ENCODE measurements at regions not wholly inside any gene's neighbourhood (a gene's known extent, or its start where the extent isn't known, plus 50 kb on each side); places are given as distances from the start of the nearest gene placed in this dataset.
"Not testable (repeated sequence)": the region's sequence is repeated elsewhere in the genome, so short reads cannot be mapped to it uniquely, and the experiment has no call there.

DNA sequence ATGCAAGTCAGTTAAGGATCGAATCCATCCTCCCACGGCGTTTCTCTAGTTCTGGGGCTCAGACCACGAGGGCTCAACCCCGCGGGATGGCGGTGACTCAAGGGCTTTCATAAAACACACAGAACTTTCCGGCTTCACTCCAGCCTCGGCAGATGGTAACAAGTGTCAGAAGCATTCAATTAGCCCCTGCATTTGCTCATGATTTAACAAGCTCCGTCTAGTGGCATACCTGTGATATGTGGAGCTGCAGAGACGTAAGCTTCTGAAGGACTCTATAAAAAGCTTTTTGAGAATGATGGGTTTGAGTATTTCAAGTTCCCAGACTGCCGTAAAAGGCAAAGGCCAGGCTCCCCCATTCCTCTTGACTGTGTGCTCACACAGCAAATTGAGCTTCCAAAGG, 91.3 kb upstream of the SEC14L1 start:
- H3K27me3 ChIP-seq (replicated peaks in 1 of 7), result peaks cover 0 to 47% (median 4%) of the 10 kb centered on the region in 7 donors
- no peak for DNase-seq
- H3K4me1 ChIP-seq, result no peaks in the 10 kb centered on the region
- WGBS, 5 donors, result 72 to 81% (median 73%) methylated on average over 12 of the region's 12 CpGs
- H3K27ac ChIP-seq, result no peak overlapping the region
- TF ChIP-seq, protein P1, sequence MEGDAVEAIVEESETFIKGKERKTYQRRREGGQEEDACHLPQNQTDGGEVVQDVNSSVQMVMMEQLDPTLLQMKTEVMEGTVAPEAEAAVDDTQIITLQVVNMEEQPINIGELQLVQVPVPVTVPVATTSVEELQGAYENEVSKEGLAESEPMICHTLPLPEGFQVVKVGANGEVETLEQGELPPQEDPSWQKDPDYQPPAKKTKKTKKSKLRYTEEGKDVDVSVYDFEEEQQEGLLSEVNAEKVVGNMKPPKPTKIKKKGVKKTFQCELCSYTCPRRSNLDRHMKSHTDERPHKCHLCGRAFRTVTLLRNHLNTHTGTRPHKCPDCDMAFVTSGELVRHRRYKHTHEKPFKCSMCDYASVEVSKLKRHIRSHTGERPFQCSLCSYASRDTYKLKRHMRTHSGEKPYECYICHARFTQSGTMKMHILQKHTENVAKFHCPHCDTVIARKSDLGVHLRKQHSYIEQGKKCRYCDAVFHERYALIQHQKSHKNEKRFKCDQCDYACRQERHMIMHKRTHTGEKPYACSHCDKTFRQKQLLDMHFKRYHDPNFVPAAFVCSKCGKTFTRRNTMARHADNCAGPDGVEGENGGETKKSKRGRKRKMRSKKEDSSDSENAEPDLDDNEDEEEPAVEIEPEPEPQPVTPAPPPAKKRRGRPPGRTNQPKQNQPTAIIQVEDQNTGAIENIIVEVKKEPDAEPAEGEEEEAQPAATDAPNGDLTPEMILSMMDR (IDR thresholded peaks at IDR 0.05 in 8 of 11, conservative IDR thresholded peaks at IDR 0.05 in 3 of 11), result no peak
- TF ChIP-seq POLR2AphosphoS5 (IDR thresholded peaks at IDR 0.05) (no peak), POLR2A (IDR thresholded peaks at IDR 0.05) (no peak)
- intact Hi-C loops (cut with DNase I; ENCODE audit: low total_unique reads), result no loop called here
- no peak overlapping the region for H3K4me3 ChIP-seq
- H3K36me3 ChIP-seq, result no peaks in the 10 kb centered on the region
- no peaks in the 10 kb centered on the region for H3K9me3 ChIP-seq

- DNase-seq, H3K27ac ChIP-seq, H3K36me3 ChIP-seq, H3K9me3 ChIP-seq, H3K4me1 ChIP-seq, H3K4me3 ChIP-seq: not testable (repeated sequence)
- WGBS, 5 donors, result 86 to 90% (median 87%) methylated on average over 14 of the region's 14 CpGs
- intact Hi-C loops (cut with DNase I; ENCODE audit: low total_unique reads), result loop anchor here (5.0 kb wide), 1 partner anchor 184 kb away; the partner anchor contains the start of gene MGAT5B
- peaks cover 0 to 62% (median 9%) of the 10 kb centered on the region in 7 donors for H3K27me3 ChIP-seq (replicated peaks in 1 of 7)
These were observed 89.9 kb upstream of the SEC14L1 start for GRCh38 chr17:77050901-77051300.

DNA sequence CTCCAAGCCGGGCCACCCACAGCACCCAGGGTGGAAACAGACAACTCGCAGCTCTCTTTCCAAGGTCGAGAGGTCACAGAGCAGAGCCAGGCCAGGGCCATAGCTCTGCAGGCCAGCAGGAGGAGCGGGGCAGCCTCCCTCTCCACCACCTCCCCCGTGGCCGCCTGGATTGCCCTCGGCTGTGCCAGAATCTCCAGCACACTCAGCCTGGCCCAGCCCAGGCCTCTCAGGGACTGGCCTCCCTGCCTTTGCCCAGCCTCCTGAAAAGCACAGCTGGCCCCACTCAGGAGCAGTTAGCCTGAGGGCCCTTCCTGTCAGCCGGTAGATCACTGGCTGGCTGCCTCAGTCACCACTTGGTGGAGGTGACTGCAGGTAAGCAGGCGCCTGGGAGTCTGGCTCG, 85.8 kb upstream of the SEC14L1 start:
- peaks cover 0 to 6% (median 0%) of the 10 kb centered on the region in 6 donors for H3K4me1 ChIP-seq
- no peaks in the 10 kb centered on the region for H3K36me3 ChIP-seq
- no peak for DNase-seq
- no peak overlapping the region for H3K4me3 ChIP-seq
- intact Hi-C loops (cut with DNase I; ENCODE audit: low total_unique reads), result loop anchor here (5.0 kb wide), 1 partner anchor 188 kb away; the partner anchor contains the start of gene MGAT5B
- 49 to 75% (median 69%) methylated on average over 5 to 10 of the region's 10 CpGs for WGBS, 5 donors
- H3K27ac ChIP-seq, result no peak overlapping the region
- no peaks in the 10 kb centered on the region for H3K9me3 ChIP-seq
- TF ChIP-seq POLR2A (IDR thresholded peaks at IDR 0.05) (no peak), POLR2AphosphoS5 (IDR thresholded peaks at IDR 0.05) (no peak)
- TF ChIP-seq, protein P1 (IDR thresholded peaks at IDR 0.05 in 8 of 11, conservative IDR thresholded peaks at IDR 0.05 in 3 of 11), result no peak
- H3K27me3 ChIP-seq (replicated peaks in 1 of 7), result peaks cover 0 to 97% (median 10%) of the 10 kb centered on the region in 7 donors

DNA sequence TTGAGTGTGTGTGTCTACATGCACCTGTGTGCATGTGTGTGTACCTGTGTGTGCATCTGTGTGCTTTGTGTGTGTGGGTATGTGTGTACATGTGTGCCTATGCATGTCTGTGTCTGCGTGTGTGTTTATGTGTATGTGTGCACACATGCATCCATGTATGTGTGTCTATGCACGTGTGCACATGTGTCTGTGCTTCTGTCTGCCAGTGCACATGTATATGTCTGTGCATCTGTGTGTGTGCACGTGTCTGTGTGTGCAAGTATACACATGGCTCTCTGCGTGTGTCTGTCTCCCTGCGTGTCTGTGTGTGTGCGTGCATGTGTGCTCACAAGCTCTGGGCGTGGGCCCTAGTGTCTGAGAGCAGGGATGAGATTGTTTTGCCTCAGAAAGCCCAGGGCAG, 85.3 kb upstream of the SEC14L1 start:
- intact Hi-C loops (cut with DNase I; ENCODE audit: low total_unique reads), result no loop called here
- Histone ChIP-seq H3K27ac (no peak overlapping the region), H3K4me3 (no peak overlapping the region), H3K27me3 (replicated peaks in 1 of 7) (peaks cover 0 to 97% (median 10%) of the 10 kb centered on the region in 7 donors), H3K36me3 (no peaks in the 10 kb centered on the region), H3K4me1 (peaks cover 0 to 6% (median 0%) of the 10 kb centered on the region in 6 donors), H3K9me3 (no peaks in the 10 kb centered on the region)
- WGBS, 5 donors, result 83 to 95% (median 89%) methylated on average over 7 of the region's 7 CpGs
- TF ChIP-seq POLR2AphosphoS5 (IDR thresholded peaks at IDR 0.05) (no peak), POLR2A (IDR thresholded peaks at IDR 0.05) (no peak)
- TF ChIP-seq, protein P1 (IDR thresholded peaks at IDR 0.05 in 8 of 11, conservative IDR thresholded peaks at IDR 0.05 in 3 of 11), result no peak
- no peak for DNase-seq

GRCh38 chr17:77058016-77058415, 82.8 kb upstream of the SEC14L1 start:
- 58 to 71% (median 61%) methylated on average over 5 of the region's 5 CpGs for WGBS, 5 donors
- H3K27me3 ChIP-seq (replicated peaks in 1 of 7), result peaks cover 0 to 82% (median 9%) of the 10 kb centered on the region in 7 donors
- no peak overlapping the region for H3K27ac ChIP-seq
- H3K9me3 ChIP-seq, result no peaks in the 10 kb centered on the region
- H3K4me1 ChIP-seq, result peaks cover 0 to 6% (median 0%) of the 10 kb centered on the region in 6 donors
- TF ChIP-seq, protein P1 (IDR thresholded peaks at IDR 0.05 in 8 of 11, conservative IDR thresholded peaks at IDR 0.05 in 3 of 11), result no peak
- TF ChIP-seq POLR2AphosphoS5 (IDR thresholded peaks at IDR 0.05) (no peak), POLR2A (IDR thresholded peaks at IDR 0.05) (no peak)
- intact Hi-C loops (cut with DNase I; ENCODE audit: low total_unique reads), result no loop called here
- no peak overlapping the region for H3K4me3 ChIP-seq
- no peak for DNase-seq
- no peaks in the 10 kb centered on the region for H3K36me3 ChIP-seq
